AML-193 (cell line): ENCODE measurements at regions not wholly inside any gene's neighbourhood (a gene's known extent, or its start where the extent isn't known, plus 50 kb on each side); places are given as distances from the start of the nearest gene placed in this dataset.
"Not testable (repeated sequence)": the region's sequence is repeated elsewhere in the genome, so short reads cannot be mapped to it uniquely, and the experiment has no call there.

ENCODE experiments used
- DNase-seq, 2 experiments: peaks; one replicate each; lab custom pipeline; 2025; lab: John Stamatoyannopoulos, UW

GRCh38 chr1:93773049-93773838, 91.6 kb upstream of the BCAR3 start:
- DNase-seq = no peak

DNA sequence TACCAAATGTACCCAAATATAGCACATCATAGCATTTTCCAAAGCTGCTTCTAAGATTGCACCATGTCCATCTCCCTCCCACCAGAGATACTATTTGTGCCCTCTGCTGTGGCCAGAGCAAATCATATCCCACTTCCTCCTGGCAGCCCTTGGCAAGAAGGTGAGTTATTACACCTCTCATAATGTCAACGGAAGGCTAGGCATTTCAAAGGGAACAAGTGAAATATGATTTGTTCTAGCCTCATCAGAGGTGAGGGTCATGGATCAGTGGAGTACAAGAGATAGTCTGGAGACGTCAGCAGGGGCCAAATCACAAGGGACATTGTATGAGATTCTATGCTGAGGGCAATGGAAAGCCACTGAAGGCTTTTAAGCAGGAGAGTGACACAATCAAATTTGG, 90.2 kb upstream of the BCAR3 start:
- DNase-seq = no peak

GRCh38 chr1:93770640-93771039, 89.0 kb upstream of the BCAR3 start:
- no peak for DNase-seq

GRCh38 chr1:93769777-93770176, 88.1 kb upstream of the BCAR3 start:
- DNase-seq = no peak

GRCh38 chr1:93768380-93768863, 86.8 kb upstream of the BCAR3 start:
- DNase-seq = no peak

DNA sequence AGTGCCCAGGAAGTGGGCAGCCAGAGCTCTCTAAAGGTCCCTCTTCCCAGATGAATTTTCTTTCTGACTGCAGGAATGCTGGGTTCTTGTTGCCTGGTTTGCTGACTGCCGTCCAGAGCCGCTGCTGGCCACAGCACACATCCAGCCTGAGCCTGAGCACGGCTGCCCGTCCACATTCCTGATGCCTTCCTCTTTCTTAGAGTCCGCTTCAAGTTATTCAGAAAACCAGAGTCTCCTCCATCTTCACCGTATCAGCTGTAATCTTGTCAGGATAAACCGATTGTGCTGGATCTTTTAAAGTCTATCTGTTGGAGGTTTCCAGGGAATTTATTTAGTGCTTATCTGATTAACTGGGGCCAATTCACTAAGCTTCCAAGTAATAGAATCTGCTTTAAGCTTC, 84.8 kb upstream of the BCAR3 start:
- no peak for DNase-seq

DNA sequence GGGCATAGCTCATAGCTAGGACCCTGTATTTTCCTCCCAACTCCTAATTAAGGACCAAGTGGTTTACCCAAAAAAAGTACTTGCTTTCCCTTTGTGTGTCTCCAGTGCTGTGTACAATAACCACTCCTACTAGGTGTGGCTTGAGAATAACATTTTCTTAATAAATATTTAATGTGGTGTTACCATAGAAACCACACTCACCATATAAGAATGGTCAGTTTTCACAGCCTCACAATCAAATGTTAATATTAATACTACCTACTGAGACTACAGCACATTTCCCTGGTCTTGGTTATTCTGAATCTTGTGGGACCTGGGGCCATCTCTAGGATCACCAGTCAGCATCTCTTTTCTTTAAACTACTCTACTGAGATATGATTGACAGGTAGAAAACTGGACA, 83.5 kb upstream of the BCAR3 start:
- no peak for DNase-seq

DNA sequence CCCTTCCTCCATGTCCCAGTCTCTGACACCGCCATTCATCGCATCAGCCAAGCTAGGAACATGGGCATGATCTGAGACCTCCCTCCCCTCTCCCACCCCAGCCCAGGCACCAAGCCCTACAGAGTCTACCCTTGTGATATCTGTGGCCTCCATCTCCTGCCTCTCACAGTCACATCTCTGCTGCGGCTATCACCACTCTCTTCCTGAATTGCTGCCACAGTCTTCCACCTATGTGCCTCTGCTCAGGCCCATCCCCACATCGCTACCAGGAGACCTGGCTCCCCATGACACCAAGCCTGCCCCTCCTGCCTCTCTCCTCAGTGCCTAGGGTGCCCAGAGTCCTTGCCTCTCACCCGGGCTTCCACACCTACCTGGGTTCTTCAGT, 82.7 kb upstream of the BCAR3 start:
- DNase-seq = no peak

GRCh38 chr1:93763704-93764365, 82.2 kb upstream of the BCAR3 start:
- no peak for DNase-seq

- no peak for DNase-seq
Measured at GRCh38 chr1:93758842-93759515, 77.3 kb upstream of the BCAR3 start.

- no peak for DNase-seq
Measured at GRCh38 chr1:93757256-93758036, 75.8 kb upstream of the BCAR3 start.

DNA sequence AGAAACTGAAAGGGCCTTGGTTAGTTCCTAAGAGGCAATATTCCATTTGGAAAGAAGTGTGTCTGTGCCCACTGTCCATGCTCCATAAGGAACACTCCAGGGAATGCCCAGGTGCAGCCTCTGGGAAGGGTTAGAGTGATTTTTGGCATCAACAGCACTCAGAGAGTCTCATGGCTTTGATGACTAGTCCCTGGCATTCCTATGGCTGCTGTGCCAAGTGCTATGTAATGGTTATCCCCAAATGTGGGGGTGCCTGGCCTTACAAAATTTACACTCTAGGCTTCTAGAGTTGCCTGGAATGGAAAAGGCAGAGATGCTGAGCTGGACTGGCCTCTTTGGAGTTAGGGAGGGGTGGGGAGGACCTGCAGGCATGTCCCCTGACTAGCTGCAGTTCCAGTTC, 75.0 kb upstream of the BCAR3 start:
- DNase-seq = no peak

DNA sequence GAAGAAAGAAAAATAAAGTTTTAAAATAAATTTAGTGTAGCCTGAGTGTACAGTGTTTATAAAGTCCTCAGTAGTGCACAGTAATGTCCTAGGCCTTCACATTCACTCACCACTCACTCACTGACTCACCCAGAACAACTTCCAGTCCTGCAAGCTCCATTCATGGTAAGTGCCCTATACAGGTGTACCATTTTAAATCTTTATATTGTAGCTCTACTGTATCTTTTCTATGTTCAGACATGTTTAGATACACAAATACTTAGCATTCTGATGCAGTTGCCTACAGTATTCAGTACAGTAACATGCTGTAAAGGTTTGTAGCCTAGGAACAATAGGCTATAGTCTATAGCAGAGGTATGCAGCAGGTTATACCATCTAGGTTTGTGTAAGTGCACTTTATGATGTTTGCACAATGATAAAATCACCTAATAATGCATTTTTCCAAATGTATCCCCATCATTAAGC, 73.6 kb upstream of the BCAR3 start:
- DNase-seq = not testable (repeated sequence)

DNA sequence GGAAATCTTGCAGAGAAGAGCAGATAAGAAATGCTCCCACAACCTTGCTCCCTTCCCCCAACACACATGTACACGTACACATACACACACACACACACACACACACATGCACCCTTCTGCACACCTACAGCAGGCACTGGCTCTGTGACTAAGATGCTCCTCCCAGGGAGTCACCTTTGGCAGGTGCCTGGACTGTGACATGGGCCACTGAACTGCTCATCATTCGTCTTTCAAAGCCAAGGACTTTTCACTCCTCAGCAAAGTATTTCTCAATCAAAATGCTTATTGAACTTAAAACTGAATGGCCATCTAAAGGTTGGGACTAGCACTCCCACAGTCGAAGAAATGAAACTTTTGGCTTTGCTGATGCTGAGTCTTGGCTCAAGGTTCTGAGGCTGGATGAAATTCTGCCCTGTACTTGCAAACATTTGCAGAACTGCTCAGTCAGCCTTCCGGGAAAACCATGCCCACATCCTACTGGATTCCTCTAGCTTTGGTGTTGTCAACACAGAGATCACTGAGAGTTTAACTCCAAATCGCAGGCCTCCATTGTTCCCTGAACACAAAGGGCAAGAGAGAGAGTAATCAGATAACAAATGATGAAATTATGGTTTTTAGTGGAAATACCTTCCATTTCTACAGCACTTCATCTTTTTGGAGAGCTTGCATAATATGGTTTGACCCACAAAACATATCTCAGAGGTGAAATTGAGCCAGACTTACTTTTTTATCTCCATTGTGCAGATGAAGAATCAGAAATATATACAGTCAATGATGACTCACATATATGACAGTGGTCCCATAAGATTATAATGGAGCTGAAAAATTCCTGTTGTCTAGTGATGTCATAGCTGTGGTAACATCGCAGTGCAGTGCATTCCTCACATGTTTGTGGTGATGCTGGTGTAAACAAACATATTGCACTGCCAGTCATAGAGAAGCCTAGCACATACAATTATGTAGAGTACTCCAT, 72.4 kb upstream of the BCAR3 start:
- DNase-seq = no peak

- no peak for DNase-seq
Measured at GRCh38 chr1:93751377-93752250, 70.0 kb upstream of the BCAR3 start.

- DNase-seq = no peak
Measured at GRCh38 chr1:93750955-93751354, 69.3 kb upstream of the BCAR3 start.

- DNase-seq = no peak
Measured at GRCh38 chr1:93749894-93750301, 68.3 kb upstream of the BCAR3 start.

DNA sequence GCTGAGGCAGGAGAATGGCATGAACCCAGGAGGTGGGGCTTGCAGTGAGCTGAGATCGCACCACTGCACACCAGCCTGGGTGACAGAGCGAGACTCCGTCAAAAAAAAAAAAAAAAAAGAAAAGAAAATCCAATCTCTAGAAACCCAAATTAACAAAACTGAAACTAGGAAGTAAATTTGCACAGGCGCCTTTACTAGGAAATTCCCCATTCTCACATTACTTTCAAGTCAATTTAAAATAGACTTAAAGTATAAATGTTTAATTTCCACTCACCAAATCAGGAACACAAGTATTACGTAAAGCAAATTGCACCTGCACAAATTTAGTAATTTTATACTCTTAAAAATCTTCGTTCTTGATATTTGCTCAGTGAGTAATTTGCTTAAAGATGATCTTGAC, 67.8 kb upstream of the BCAR3 start:
- no peak for DNase-seq

GRCh38 chr1:93746021-93746812, 64.6 kb upstream of the BCAR3 start:
- no peak for DNase-seq
